ENCODE measurements at regions not wholly inside any gene's neighbourhood (a gene's known extent, or its start where the extent isn't known, plus 50 kb on each side); places are given as distances from the start of the nearest gene placed in this dataset.

GRCh38 chr7:17019106-17019505, 137.3 kb upstream of the AGR3 start:
- no peak for DNase-seq (ENCODE audit: low read depth)

GRCh38 chr7:17020250-17020649, 138.5 kb upstream of the AGR3 start:
- DNase-seq (ENCODE audit: low read depth) = no peak

- no peak for DNase-seq (ENCODE audit: low read depth)
Measured at GRCh38 chr7:17021205-17021604, 139.4 kb upstream of the AGR3 start.

- DNase-seq (ENCODE audit: low read depth) = no peak
Measured at GRCh38 chr7:17022920-17023319, 141.1 kb upstream of the AGR3 start.

- DNase-seq (ENCODE audit: low read depth) = no peak
Measured at GRCh38 chr7:17026269-17026668, 144.5 kb upstream of the AGR3 start.

- DNase-seq (ENCODE audit: low read depth) = no peak
Measured at GRCh38 chr7:17027143-17027788, 145.5 kb upstream of the AGR3 start.

- DNase-seq (ENCODE audit: low read depth) = no peak
Measured at GRCh38 chr7:17027789-17028152, 146.0 kb upstream of the AGR3 start.

GRCh38 chr7:17029150-17029549, 147.4 kb upstream of the AGR3 start:
- no peak for DNase-seq (ENCODE audit: low read depth)

GRCh38 chr7:17030559-17030958, 148.8 kb upstream of the AGR3 start:
- no peak for DNase-seq (ENCODE audit: low read depth)

- no peak for DNase-seq (ENCODE audit: low read depth)
Measured at GRCh38 chr7:17031906-17032551, 150.2 kb upstream of the AGR3 start.

GRCh38 chr7:17033245-17033644, 151.5 kb upstream of the AGR3 start:
- DNase-seq (ENCODE audit: low read depth) = no peak

- DNase-seq (ENCODE audit: low read depth) = no peak
Measured at GRCh38 chr7:17036584-17036983, 154.8 kb upstream of the AGR3 start.

- no peak for DNase-seq (ENCODE audit: low read depth)
Measured at GRCh38 chr7:17037356-17037755, 155.6 kb upstream of the AGR3 start.

- no peak for DNase-seq (ENCODE audit: low read depth)
Measured at GRCh38 chr7:17038160-17038782, 156.5 kb upstream of the AGR3 start.

- no peak for DNase-seq (ENCODE audit: low read depth)
Measured at GRCh38 chr7:17038783-17039170, 157.0 kb upstream of the AGR3 start.

GRCh38 chr7:17039372-17039771, 157.6 kb upstream of the AGR3 start:
- DNase-seq (ENCODE audit: low read depth) = no peak

GRCh38 chr7:17040716-17041115, 158.9 kb upstream of the AGR3 start:
- DNase-seq (ENCODE audit: low read depth) = no peak

- DNase-seq (ENCODE audit: low read depth) = no peak
Measured at GRCh38 chr7:17041324-17041723, 159.5 kb upstream of the AGR3 start.

- no peak for DNase-seq (ENCODE audit: low read depth)
Measured at GRCh38 chr7:17042211-17042610, 160.4 kb upstream of the AGR3 start.

GRCh38 chr7:17043012-17043877, 161.5 kb upstream of the AGR3 start:
- no peak for DNase-seq (ENCODE audit: low read depth)

- no peak for DNase-seq (ENCODE audit: low read depth)
Measured at GRCh38 chr7:17044396-17044795, 162.6 kb upstream of the AGR3 start.

- no peak for DNase-seq (ENCODE audit: low read depth)
Measured at GRCh38 chr7:17044861-17045260, 163.1 kb upstream of the AGR3 start.

GRCh38 chr7:17046259-17046658, 164.5 kb upstream of the AGR3 start:
- no peak for DNase-seq (ENCODE audit: low read depth)
